Panc1 (cell line): ENCODE measurements at regions not wholly inside any gene's neighbourhood (a gene's known extent, or its start where the extent isn't known, plus 50 kb on each side); places are given as distances from the start of the nearest gene placed in this dataset.

Experiments used
- ATAC-seq: fragments of 200-7000 bp; cut with Tn5 transposase; 2 replicates; pipeline ENCODE4 v1.9.1; 2020; ENCODE audit warnings: mild to moderate bottlenecking, moderate library complexity
- BruUV-seq: library from RNA; stranded (reverse); fragments of 400-500 nt; replicated peaks from 2 replicates; lab custom pipeline; 2021; lab: Mats Ljungman, UMichigan
- CTCF ChIA-PET: fragments of 300-600 bp; sonication (Branson Sonifier 250); formaldehyde crosslinking; loops from one replicate; lab custom pipeline; 2022; ENCODE audit warnings: antibody characterized with exemption; lab: Charles Lee
- POLR2A ChIA-PET: fragments of 300-600 bp; sonication (Branson Sonifier 250); formaldehyde crosslinking; loops from one replicate; lab custom pipeline; 2022; ENCODE audit warnings: antibody characterized with exemption; lab: Charles Lee
- DNase-seq: peaks from one replicate; pipeline ENCODE4 v3.0.0-alpha.2; 2010; ENCODE audit warnings: low read depth, low spot score
- H3K27ac ChIP-seq: 2 replicates; pipeline ENCODE4 v1.5.1; 2011; ENCODE audit warnings: mild to moderate bottlenecking, low read length, inconsistent platforms
- H3K27me3 ChIP-seq: fragments of 200-500 bp; sonication (Bioruptor generic); 2 replicates; pipeline ENCODE4 v1.6.0; 2014; ENCODE audit warnings: low read length, inconsistent platforms; ENCODE audit not compliant: control insufficient read depth, insufficient read depth
- H3K36me3 ChIP-seq: fragments of 200-500 bp; sonication (Bioruptor generic); 2 replicates; pipeline ENCODE4 v1.5.1; 2014; ENCODE audit warnings: inconsistent platforms, mild to moderate bottlenecking, low read length, moderate library complexity; ENCODE audit not compliant: control insufficient read depth, insufficient read depth
- H3K4me1 ChIP-seq: 2 replicates; pipeline ENCODE4 v1.5.1; 2011; ENCODE audit warnings: inconsistent platforms, mild to moderate bottlenecking, low read length, moderate library complexity; ENCODE audit not compliant: control insufficient read depth, insufficient read depth
- H3K4me3 ChIP-seq, 2 experiments: 2 replicates each; pipeline ENCODE4 v1.5.1; 2011 to 2012; ENCODE audit warnings: low read depth in 2 of 2, low read length in 2 of 2, mild to moderate bottlenecking in 2 of 2, inconsistent platforms in 1 of 2, moderate library complexity in 1 of 2
- H3K9me3 ChIP-seq: fragments of 200-500 bp; sonication (Bioruptor generic); 2 replicates; pipeline ENCODE4 v1.5.1; 2014; ENCODE audit warnings: low read depth, mild to moderate bottlenecking, inconsistent platforms, low read length, moderate library complexity; ENCODE audit not compliant: control insufficient read depth, insufficient read depth
- CTCF ChIP-seq: fragments of 450-650 bp; IDR thresholded peaks from 2 replicates; pipeline ENCODE4 v1.5.1; 2017; ENCODE audit warnings: mild to moderate bottlenecking
- POLR2AphosphoS5 ChIP-seq: IDR thresholded peaks from 2 replicates; pipeline ENCODE4 v1.6.1; 2012; ENCODE audit warnings: mild to moderate bottlenecking, low read depth, low read length, moderate library complexity
- REST ChIP-seq, 2 experiments: IDR thresholded peaks; 2 replicates each; pipeline ENCODE4 v1.6.1; 2011 to 2012; ENCODE audit warnings: low read depth in 2 of 2, control low read depth in 1 of 2, low read length in 1 of 2, mild to moderate bottlenecking in 1 of 2, moderate library complexity in 1 of 2; ENCODE audit not compliant: insufficient read depth in 1 of 2
- SIN3A ChIP-seq: IDR thresholded peaks from 2 replicates; pipeline ENCODE4 v1.6.1; 2012; ENCODE audit warnings: low read depth, mild to moderate bottlenecking, low read length, moderate library complexity, borderline replicate concordance; ENCODE audit not compliant: insufficient read depth
- TCF7L2 ChIP-seq: IDR thresholded peaks from 2 replicates; pipeline ENCODE4 v1.6.1; 2011; ENCODE audit warnings: mild to moderate bottlenecking, low read depth, low read length, inconsistent platforms
- in situ Hi-C: cut with HindIII; loops from 2 replicates; pipeline ENCODE4 v1.10.0; 2016; ENCODE audit warnings: low sequenced_read_pairs, low pct_unique_long_range_greater_than_20kb
- intact Hi-C: fragments of 100-400 bp; cut with micrococcal nuclease; formaldehyde crosslinking; loops from one replicate; pipeline ENCODE4 v1.10.0; 2022; ENCODE audit not compliant: unreplicated experiment

- ChIA-PET CTCF (no interaction called here), POLR2A (no interaction called here)
- DNase-seq (no peak), ATAC-seq (no peak)
- no TSS peak for BruUV-seq
- H3K27ac ChIP-seq: no peak overlapping the region
- H3K4me1 ChIP-seq: no peaks in the 10 kb centered on the region
- no peaks in the 10 kb centered on the region for H3K27me3 ChIP-seq
- intact Hi-C loops (no loop called here), in situ Hi-C loops (no loop called here)
- H3K9me3 ChIP-seq: no peaks in the 10 kb centered on the region
- no peaks in the 10 kb centered on the region for H3K36me3 ChIP-seq
- no peak for TF ChIP-seq SIN3A
- no peak for TF ChIP-seq POLR2AphosphoS5
- no peak for TF ChIP-seq REST (IDR thresholded peaks at IDR 0.05; ENCODE audit: insufficient read depth in 1 of 2, low read depth in 2 of 2, low read length in 1 of 2)
- TF ChIP-seq CTCF: no peak
- TF ChIP-seq TCF7L2: no peak
- H3K4me3 ChIP-seq: no peak overlapping the region
These were observed 727.9 kb upstream of the SEMA6A start for GRCh38 chr5:117302473-117302872.

- Histone ChIP-seq H3K36me3 (no peaks in the 10 kb centered on the region), H3K27me3 (no peaks in the 10 kb centered on the region), H3K27ac (no peak overlapping the region), H3K9me3 (no peaks in the 10 kb centered on the region), H3K4me1 (no peaks in the 10 kb centered on the region), H3K4me3 (no peak overlapping the region)
- CTCF ChIA-PET: no interaction called here
- BruUV-seq: no TSS peak
- in situ Hi-C loops: no loop called here
- POLR2A ChIA-PET: no interaction called here
- no peak for TF ChIP-seq CTCF
- no peak for TF ChIP-seq SIN3A
- no peak for TF ChIP-seq REST (IDR thresholded peaks at IDR 0.05; ENCODE audit: insufficient read depth in 1 of 2, low read depth in 2 of 2, low read length in 1 of 2)
- no peak for TF ChIP-seq TCF7L2
- no peak for TF ChIP-seq POLR2AphosphoS5
- no peak for ATAC-seq
- no peak for DNase-seq
- intact Hi-C loops: no loop called here
These were observed 725.3 kb upstream of the SEMA6A start for GRCh38 chr5:117299936-117300328.
